T-helper 2 cell treated with Interferon-gamma antibody and Interleukin-4, amounts not matched to agents 5 μg/mL and 100 μg/mL, for 36 hours (primary cell): ENCODE measurements at regions not wholly inside any gene's neighbourhood (a gene's known extent, or its start where the extent isn't known, plus 50 kb on each side); places are given as distances from the start of the nearest gene placed in this dataset.

Experiments
- DNase-seq: peaks from one replicate; pipeline ENCODE4 v3.0.0; 2021; ENCODE audit warnings: low spot score
- H3K27ac Mint-ChIP-seq: one replicate; pipeline ENCODE4 v1.8.0; 2021; ENCODE audit warnings: mild to moderate bottlenecking, mixed read lengths
- H3K27me3 Mint-ChIP-seq: one replicate; pipeline ENCODE4 v1.8.0; 2021; ENCODE audit warnings: low read depth, mixed read lengths
- H3K36me3 Mint-ChIP-seq: one replicate; pipeline ENCODE4 v1.8.0; 2021; ENCODE audit warnings: low read depth, mixed read lengths
- H3K4me1 Mint-ChIP-seq: one replicate; pipeline ENCODE4 v1.8.0; 2021; ENCODE audit warnings: low read depth, mixed read lengths
- H3K4me3 Mint-ChIP-seq: one replicate; pipeline ENCODE4 v1.8.0; 2022; ENCODE audit warnings: mild to moderate bottlenecking, moderate library complexity, mixed read lengths
- H3K9me3 Mint-ChIP-seq: one replicate; pipeline ENCODE4 v1.8.0; 2021; ENCODE audit warnings: mixed read lengths

GRCh38 chr13:47092202-47092601 lies 195.3 kb upstream of the HTR2A start:
- no peak for DNase-seq
- no peaks in the 10 kb centered on the region for H3K36me3 Mint-ChIP-seq
- H3K9me3 Mint-ChIP-seq = no peaks in the 10 kb centered on the region
- H3K27ac Mint-ChIP-seq = no peak overlapping the region
- no peaks in the 10 kb centered on the region for H3K4me1 Mint-ChIP-seq
- H3K4me3 Mint-ChIP-seq = no peak overlapping the region
- H3K27me3 Mint-ChIP-seq = no peaks in the 10 kb centered on the region

DNA sequence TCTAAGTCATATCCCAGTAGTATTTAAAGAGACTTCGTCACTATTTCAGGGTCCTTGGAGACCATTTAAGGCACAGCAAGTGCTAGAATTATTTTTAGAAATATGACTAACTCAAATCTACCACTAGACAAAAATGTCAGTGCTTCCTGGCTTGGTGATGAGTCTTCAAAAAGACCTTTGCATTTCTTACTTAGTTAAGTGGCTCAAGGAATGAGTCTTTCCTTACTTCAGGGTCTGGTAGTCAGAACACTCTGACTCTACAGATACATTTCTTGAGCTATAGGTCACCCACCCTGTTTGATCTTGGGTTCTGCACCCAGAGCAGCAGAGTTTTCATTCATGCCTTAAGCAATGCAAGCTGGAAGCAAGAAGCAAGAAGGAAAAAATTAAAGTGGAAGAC lies 191.0 kb upstream of the HTR2A start:
- Mint-ChIP-seq H3K9me3 (no peaks in the 10 kb centered on the region), H3K4me1 (no peaks in the 10 kb centered on the region), H3K4me3 (no peak overlapping the region), H3K27me3 (no peaks in the 10 kb centered on the region), H3K36me3 (no peaks in the 10 kb centered on the region), H3K27ac (no peak overlapping the region)
- DNase-seq = no peak

DNA sequence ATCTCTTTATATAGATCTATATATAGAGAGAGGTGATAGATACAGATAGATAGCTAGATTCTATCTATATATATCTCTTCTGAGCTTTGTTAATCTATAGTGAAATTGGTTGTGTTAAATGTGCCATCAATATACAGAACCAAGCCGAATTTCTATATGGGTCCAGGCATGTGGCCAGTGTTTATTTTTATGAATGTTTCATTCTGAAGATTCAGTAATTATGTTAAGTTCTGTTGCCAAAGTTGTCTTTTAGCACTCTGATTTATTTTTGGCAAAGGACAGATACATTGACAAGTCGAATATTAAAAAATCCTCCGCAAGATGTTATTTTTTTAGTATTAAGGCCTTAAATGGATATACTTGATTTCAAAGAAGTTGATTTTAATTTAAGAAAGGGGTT lies 190.4 kb upstream of the HTR2A start:
- no peaks in the 10 kb centered on the region for H3K4me1 Mint-ChIP-seq
- no peak for DNase-seq
- no peak overlapping the region for H3K4me3 Mint-ChIP-seq
- no peaks in the 10 kb centered on the region for H3K27me3 Mint-ChIP-seq
- no peaks in the 10 kb centered on the region for H3K36me3 Mint-ChIP-seq
- H3K9me3 Mint-ChIP-seq = no peaks in the 10 kb centered on the region
- H3K27ac Mint-ChIP-seq = no peak overlapping the region

GRCh38 chr13:47085346-47085745 lies 188.5 kb upstream of the HTR2A start:
- Mint-ChIP-seq H3K36me3 (no peaks in the 10 kb centered on the region), H3K4me1 (no peaks in the 10 kb centered on the region), H3K27ac (no peak overlapping the region), H3K9me3 (no peaks in the 10 kb centered on the region), H3K27me3 (no peaks in the 10 kb centered on the region), H3K4me3 (no peak overlapping the region)
- DNase-seq = no peak

GRCh38 chr13:47081850-47082249 lies 185.0 kb upstream of the HTR2A start:
- Mint-ChIP-seq H3K9me3 (no peaks in the 10 kb centered on the region), H3K4me1 (no peaks in the 10 kb centered on the region), H3K4me3 (no peak overlapping the region), H3K27me3 (no peaks in the 10 kb centered on the region), H3K27ac (no peak overlapping the region), H3K36me3 (no peaks in the 10 kb centered on the region)
- no peak for DNase-seq

- Mint-ChIP-seq H3K9me3 (no peaks in the 10 kb centered on the region), H3K36me3 (no peaks in the 10 kb centered on the region), H3K4me3 (no peak overlapping the region), H3K27ac (no peak overlapping the region), H3K4me1 (no peaks in the 10 kb centered on the region), H3K27me3 (no peaks in the 10 kb centered on the region)
- DNase-seq = no peak
These were observed 184.4 kb upstream of the HTR2A start for GRCh38 chr13:47081246-47081645.

GRCh38 chr13:47080621-47081020 lies 183.8 kb upstream of the HTR2A start:
- H3K27me3 Mint-ChIP-seq = no peaks in the 10 kb centered on the region
- H3K36me3 Mint-ChIP-seq = no peaks in the 10 kb centered on the region
- H3K4me1 Mint-ChIP-seq = no peaks in the 10 kb centered on the region
- peaks cover under 1% of the 10 kb centered on the region for H3K9me3 Mint-ChIP-seq
- no peak for DNase-seq
- no peak overlapping the region for H3K4me3 Mint-ChIP-seq
- no peak overlapping the region for H3K27ac Mint-ChIP-seq

DNA sequence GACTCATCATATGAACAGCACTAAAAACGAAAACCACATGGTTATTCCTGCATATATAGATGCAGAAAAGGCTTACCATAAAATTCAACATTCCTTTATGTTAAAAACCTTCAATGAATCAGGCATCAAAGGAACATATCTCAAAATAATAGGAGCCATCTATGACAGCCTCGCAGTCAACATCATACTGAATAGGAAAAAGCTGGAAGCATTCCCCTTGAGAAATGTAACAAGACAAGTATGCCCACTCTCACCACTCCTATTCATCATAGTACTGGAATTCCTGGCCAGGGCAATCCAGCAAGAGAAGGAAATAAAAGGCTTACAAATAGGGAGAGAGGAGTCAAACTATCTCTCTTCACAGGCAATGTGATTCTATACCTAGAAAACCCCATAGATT lies 179.6 kb upstream of the HTR2A start:
- Mint-ChIP-seq H3K27me3 (no peaks in the 10 kb centered on the region), H3K4me3 (no peak overlapping the region), H3K4me1 (no peaks in the 10 kb centered on the region), H3K27ac (no peak overlapping the region), H3K9me3 (peaks cover 14% of the 10 kb centered on the region), H3K36me3 (no peaks in the 10 kb centered on the region)
- DNase-seq = no peak

- Mint-ChIP-seq H3K9me3 (peaks cover 1% of the 10 kb centered on the region), H3K36me3 (no peaks in the 10 kb centered on the region), H3K4me1 (no peaks in the 10 kb centered on the region), H3K4me3 (no peak overlapping the region), H3K27me3 (no peaks in the 10 kb centered on the region), H3K27ac (no peak overlapping the region)
- no peak for DNase-seq
These were observed 172.3 kb upstream of the HTR2A start for GRCh38 chr13:47069133-47069532.

DNA sequence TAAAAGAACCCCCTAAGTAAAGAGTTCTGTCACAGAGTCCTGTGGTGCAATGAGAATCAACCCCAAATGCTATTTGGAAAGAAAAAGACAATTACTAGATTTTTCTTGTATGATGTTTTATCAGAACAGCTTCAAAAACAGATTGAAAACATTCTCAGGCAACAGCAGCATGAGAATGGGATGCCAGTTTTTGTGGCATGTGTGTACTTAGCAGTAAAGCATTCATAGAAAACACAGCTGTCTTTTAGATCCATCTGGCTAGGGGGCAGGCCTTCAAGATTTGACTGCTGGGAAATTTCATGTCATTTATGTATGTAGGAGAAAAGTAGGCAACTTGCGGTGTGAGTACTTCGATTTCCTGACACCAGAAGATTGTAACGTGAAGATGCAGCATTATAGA lies 170.5 kb upstream of the HTR2A start:
- H3K27me3 Mint-ChIP-seq = no peaks in the 10 kb centered on the region
- no peaks in the 10 kb centered on the region for H3K9me3 Mint-ChIP-seq
- no peak overlapping the region for H3K4me3 Mint-ChIP-seq
- H3K4me1 Mint-ChIP-seq = no peaks in the 10 kb centered on the region
- no peak overlapping the region for H3K27ac Mint-ChIP-seq
- H3K36me3 Mint-ChIP-seq = no peaks in the 10 kb centered on the region
- DNase-seq = no peak

GRCh38 chr13:47066226-47066625 lies 169.4 kb upstream of the HTR2A start:
- Mint-ChIP-seq H3K27me3 (no peaks in the 10 kb centered on the region), H3K9me3 (no peaks in the 10 kb centered on the region), H3K4me1 (no peaks in the 10 kb centered on the region), H3K4me3 (no peak overlapping the region), H3K36me3 (no peaks in the 10 kb centered on the region), H3K27ac (no peak overlapping the region)
- DNase-seq = no peak

- Mint-ChIP-seq H3K9me3 (no peaks in the 10 kb centered on the region), H3K27me3 (no peaks in the 10 kb centered on the region), H3K36me3 (no peaks in the 10 kb centered on the region), H3K27ac (no peak overlapping the region), H3K4me1 (no peaks in the 10 kb centered on the region), H3K4me3 (no peak overlapping the region)
- no peak for DNase-seq
These were observed 167.5 kb upstream of the HTR2A start for GRCh38 chr13:47064381-47064780.

DNA sequence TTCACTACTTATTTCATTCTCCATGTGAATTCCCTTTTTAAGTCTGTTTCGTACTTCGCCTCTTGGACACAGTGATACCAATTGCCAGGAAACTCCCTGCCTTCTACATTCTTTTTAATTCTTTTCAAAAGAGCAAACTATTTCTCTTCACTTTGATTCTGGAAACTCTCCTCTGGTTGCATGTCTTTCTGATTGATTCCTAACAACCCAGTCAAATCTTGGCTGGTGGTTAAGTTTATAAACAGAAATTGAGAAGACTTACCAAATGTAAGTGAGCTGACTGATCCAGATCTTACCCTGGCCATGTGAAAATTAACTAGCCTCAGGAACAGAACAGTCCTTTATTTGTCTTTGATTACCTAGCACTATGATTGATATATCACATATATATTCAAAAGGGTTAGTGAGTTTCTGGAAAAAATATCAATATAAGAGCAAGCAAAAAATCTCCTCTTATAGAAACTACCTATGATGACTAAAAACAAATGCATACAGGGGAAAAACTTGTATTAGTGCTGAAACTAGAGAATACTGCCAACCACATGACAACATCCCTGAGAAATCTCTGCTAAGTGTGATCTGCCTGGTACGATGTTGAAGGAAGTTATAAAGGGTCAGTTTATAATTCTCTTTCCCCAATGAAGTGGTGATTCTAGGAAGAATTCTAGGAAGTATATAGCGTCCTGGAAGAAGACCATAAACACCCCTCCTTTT lies 152.6 kb upstream of the HTR2A start:
- DNase-seq = no peak
- H3K27ac Mint-ChIP-seq = no peak overlapping the region
- H3K9me3 Mint-ChIP-seq = no peaks in the 10 kb centered on the region
- no peaks in the 10 kb centered on the region for H3K27me3 Mint-ChIP-seq
- no peaks in the 10 kb centered on the region for H3K36me3 Mint-ChIP-seq
- no peaks in the 10 kb centered on the region for H3K4me1 Mint-ChIP-seq
- no peak overlapping the region for H3K4me3 Mint-ChIP-seq

DNA sequence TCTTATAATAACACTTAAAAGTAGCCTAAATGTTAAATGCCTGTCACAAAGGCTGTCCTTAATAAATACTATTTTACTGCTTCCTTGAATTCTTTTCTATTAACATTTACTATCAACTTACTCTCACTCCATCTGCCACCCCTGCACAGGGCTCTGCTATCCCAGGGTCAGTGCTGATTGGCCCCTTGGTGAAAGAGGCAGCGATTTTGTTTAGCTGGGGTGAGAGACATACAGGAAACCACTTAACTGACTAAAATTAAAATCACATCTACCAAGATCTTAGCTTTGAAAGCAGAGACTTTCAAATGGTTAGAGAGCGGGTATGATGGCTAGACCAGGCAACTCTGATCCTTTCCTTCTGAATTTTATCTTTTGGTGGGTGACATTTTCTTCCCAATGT lies 149.9 kb upstream of the HTR2A start:
- DNase-seq = no peak
- Mint-ChIP-seq H3K9me3 (no peaks in the 10 kb centered on the region), H3K4me3 (no peak overlapping the region), H3K4me1 (no peaks in the 10 kb centered on the region), H3K27ac (no peak overlapping the region), H3K27me3 (no peaks in the 10 kb centered on the region), H3K36me3 (no peaks in the 10 kb centered on the region)

DNA sequence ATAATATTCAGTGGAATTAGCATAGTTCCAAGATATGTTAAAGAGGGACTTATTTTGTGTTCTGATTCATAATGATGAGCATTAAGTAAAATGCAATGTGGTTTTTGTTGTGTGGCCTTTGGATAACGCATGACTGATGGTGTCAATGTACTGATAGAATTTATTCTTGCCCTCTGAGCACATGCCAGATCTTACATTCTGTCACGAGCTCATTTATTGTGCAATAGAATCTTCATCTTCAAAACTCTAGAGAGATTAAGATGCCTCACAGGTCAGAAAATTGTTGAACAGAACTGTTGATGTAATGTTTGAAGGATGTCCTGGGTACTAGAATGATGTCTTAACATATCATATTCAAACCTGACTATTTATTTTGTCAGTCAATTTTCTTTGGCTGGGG lies 148.0 kb upstream of the HTR2A start:
- Mint-ChIP-seq H3K27ac (no peak overlapping the region), H3K27me3 (no peaks in the 10 kb centered on the region), H3K4me3 (no peak overlapping the region), H3K36me3 (no peaks in the 10 kb centered on the region), H3K4me1 (no peaks in the 10 kb centered on the region), H3K9me3 (no peaks in the 10 kb centered on the region)
- DNase-seq = no peak
